Neural progenitor cell (in vitro differentiated cells): ENCODE measurements at regions not wholly inside any gene's neighbourhood (a gene's known extent, or its start where the extent isn't known, plus 50 kb on each side); places are given as distances from the start of the nearest gene placed in this dataset. TPM values are rescaled to one million over a fixed set of nuclear protein-coding genes. Genes with fewer than 3 reads are reported as not detected.

Experiments used
- DNase-seq: peaks from one replicate; pipeline ENCODE4 v3.0.0-alpha.2; 2016; ENCODE audit warnings: low spot score
- H2AFZ ChIP-seq: fragments of 200-600 bp; sonication (generic); replicated peaks from 2 replicates; pipeline ENCODE4 v1.6.1; 2016; ENCODE audit warnings: antibody characterized with exemption
- H3F3A ChIP-seq: fragments of 200-600 bp; sonication (generic); 2 replicates; pipeline ENCODE4 v1.6.1; 2016; ENCODE audit warnings: antibody characterized with exemption, low read depth
- H3K27ac ChIP-seq: fragments of 200-600 bp; sonication (generic); 2 replicates; pipeline ENCODE4 v1.5.1; 2016; ENCODE audit warnings: mild to moderate bottlenecking
- H3K27me3 ChIP-seq: fragments of 200-600 bp; sonication (generic); 2 replicates; pipeline ENCODE4 v1.6.1; 2016; ENCODE audit warnings: mild to moderate bottlenecking, moderate library complexity
- H3K36me3 ChIP-seq: fragments of 200-600 bp; sonication (generic); 2 replicates; pipeline ENCODE4 v1.5.1; 2016
- H3K4me1 ChIP-seq: fragments of 200-600 bp; sonication (generic); 2 replicates; pipeline ENCODE4 v1.6.1; 2016; ENCODE audit warnings: mixed run types
- H3K4me2 ChIP-seq: fragments of 200-600 bp; sonication (generic); 2 replicates; pipeline ENCODE4 v1.6.1; 2016
- H3K4me3 ChIP-seq: fragments of 200-600 bp; sonication (generic); 2 replicates; pipeline ENCODE4 v1.5.1; 2016
- H3K79me2 ChIP-seq: fragments of 200-600 bp; sonication (generic); 2 replicates; pipeline ENCODE4 v1.6.1; 2016; ENCODE audit warnings: low read depth
- H3K9ac ChIP-seq: fragments of 200-600 bp; sonication (generic); 2 replicates; pipeline ENCODE4 v1.6.1; 2016
- H3K9me3 ChIP-seq: fragments of 200-600 bp; sonication (generic); 2 replicates; pipeline ENCODE4 v1.5.1; 2016; ENCODE audit warnings: low read depth
- H4K20me1 ChIP-seq: fragments of 200-600 bp; sonication (generic); 2 replicates; pipeline ENCODE4 v1.6.1; 2016; ENCODE audit warnings: low read depth
- H3K27ac Mint-ChIP-seq: 3 replicates; pipeline ENCODE4 v1.8.0; 2021; ENCODE audit warnings: mixed read lengths
- H3K27me3 Mint-ChIP-seq: 2 replicates; pipeline ENCODE4 v1.8.0; 2022; ENCODE audit warnings: low read depth, mild to moderate bottlenecking, inconsistent platforms, moderate library complexity, mixed read lengths; ENCODE audit not compliant: insufficient read depth
- H3K36me3 Mint-ChIP-seq: 3 replicates; pipeline ENCODE4 v1.8.0; 2021; ENCODE audit warnings: mixed read lengths
- H3K4me1 Mint-ChIP-seq: 3 replicates; pipeline ENCODE4 v1.8.0; 2021; ENCODE audit warnings: mixed read lengths
- H3K4me3 Mint-ChIP-seq: 3 replicates; pipeline ENCODE4 v1.8.0; 2021; ENCODE audit warnings: mild to moderate bottlenecking, moderate library complexity, mixed read lengths
- H3K9me3 Mint-ChIP-seq: 3 replicates; pipeline ENCODE4 v1.8.0; 2020; ENCODE audit warnings: mixed read lengths
- CTCF ChIP-seq: fragments of 200-600 bp; sonication (generic); IDR thresholded peaks from 2 replicates; pipeline ENCODE4 v1.5.1; 2017; ENCODE audit warnings: antibody characterized with exemption, mild to moderate bottlenecking
- EZH2 ChIP-seq: fragments of 200-600 bp; sonication (generic); IDR thresholded peaks from 2 replicates; pipeline ENCODE4 v1.6.1; 2017; ENCODE audit warnings: antibody characterized with exemption, mild to moderate bottlenecking, moderate library complexity
- EZH2phosphoT487 ChIP-seq: fragments of 200-600 bp; sonication (generic); IDR thresholded peaks from 2 replicates; pipeline ENCODE4 v1.6.1; 2017; ENCODE audit warnings: antibody characterized with exemption
- small RNA-seq: library from RNA; depleted of rRNA; stranded (forward); fragments of <200 nt; gene quantifications from one replicate; pipeline ENCODE3, GENCODE V24; 2015

- Mint-ChIP-seq H3K27ac (no peak overlapping the region), H3K9me3 (no peaks in the 10 kb centered on the region), H3K4me1 (no peaks in the 10 kb centered on the region), H3K4me3 (no peak overlapping the region), H3K27me3 (no peaks in the 10 kb centered on the region), H3K36me3 (no peaks in the 10 kb centered on the region)
- Histone ChIP-seq H3K36me3 (no peaks in the 10 kb centered on the region), H3K27ac (no peak overlapping the region), H3K9me3 (no peaks in the 10 kb centered on the region), H4K20me1 (no peaks in the 10 kb centered on the region), H3K79me2 (no peaks in the 10 kb centered on the region), H3K4me3 (no peak overlapping the region), H3K9ac (no peak overlapping the region), H3K4me2 (no peak overlapping the region), H3F3A (no peaks in the 10 kb centered on the region), H2AFZ (no peak overlapping the region), H3K4me1 (no peaks in the 10 kb centered on the region), H3K27me3 (no peaks in the 10 kb centered on the region)
- no peak for TF ChIP-seq EZH2
- TF ChIP-seq CTCF = no peak
- no peak for TF ChIP-seq EZH2phosphoT487
- DNase-seq = no peak
These were observed 63.3 kb upstream of the PCDH7 start for GRCh38 chr4:30656828-30657227.

GRCh38 chr4:30667919-30668318, 52.2 kb upstream of the PCDH7 start:
- H3K9me3 ChIP-seq = no peaks in the 10 kb centered on the region
- TF ChIP-seq EZH2phosphoT487 (no peak), EZH2 (no peak), CTCF (no peak)
- no peaks in the 10 kb centered on the region for H4K20me1 ChIP-seq
- DNase-seq = no peak
- H3K4me2 ChIP-seq = no peak overlapping the region
- no peaks in the 10 kb centered on the region for H3K27me3 ChIP-seq
- Mint-ChIP-seq H3K4me1 (no peaks in the 10 kb centered on the region), H3K36me3 (no peaks in the 10 kb centered on the region), H3K27ac (no peak overlapping the region), H3K27me3 (peaks cover 4% of the 10 kb centered on the region), H3K9me3 (no peaks in the 10 kb centered on the region), H3K4me3 (no peak overlapping the region)
- H2AFZ ChIP-seq = no peak overlapping the region
- H3K36me3 ChIP-seq = no peaks in the 10 kb centered on the region
- no peaks in the 10 kb centered on the region for H3K79me2 ChIP-seq
- H3K4me1 ChIP-seq = no peaks in the 10 kb centered on the region
- H3K9ac ChIP-seq = no peak overlapping the region
- H3K4me3 ChIP-seq = no peak overlapping the region
- no peak overlapping the region for H3K27ac ChIP-seq
- no peaks in the 10 kb centered on the region for H3F3A ChIP-seq

GRCh38 chr4:30670206-30670605, 50.0 kb upstream of the PCDH7 start:
- peaks cover 4% of the 10 kb centered on the region for H3K27me3 Mint-ChIP-seq
- Histone ChIP-seq H3K4me3 (no peak overlapping the region), H4K20me1 (no peaks in the 10 kb centered on the region), H3K27ac (no peak overlapping the region), H3K79me2 (no peaks in the 10 kb centered on the region), H3K9me3 (no peaks in the 10 kb centered on the region), H3K36me3 (no peaks in the 10 kb centered on the region), H3K27me3 (no peaks in the 10 kb centered on the region), H3K9ac (no peak overlapping the region), H3K4me2 (no peak overlapping the region), H2AFZ (peak overlapping the region; percentile 40), H3K4me1 (no peaks in the 10 kb centered on the region), H3F3A (no peaks in the 10 kb centered on the region)
- H3K27ac Mint-ChIP-seq = no peak overlapping the region
- TF ChIP-seq CTCF = no peak
- TF ChIP-seq EZH2phosphoT487 = no peak
- TF ChIP-seq EZH2 = no peak
- H3K36me3 Mint-ChIP-seq = no peaks in the 10 kb centered on the region
- no peak for DNase-seq
- no peak overlapping the region for H3K4me3 Mint-ChIP-seq
- H3K4me1 Mint-ChIP-seq = no peaks in the 10 kb centered on the region
- H3K9me3 Mint-ChIP-seq = no peaks in the 10 kb centered on the region

Small RNAs in the stretch of these regions (small RNA-seq; reads per million reads assigned to genes)
- gene AC097510.1 = not detected
